ENCODE measurements at regions not wholly inside any gene's neighbourhood (a gene's known extent, or its start where the extent isn't known, plus 50 kb on each side); places are given as distances from the start of the nearest gene placed in this dataset.
"Not testable (repeated sequence)": the region's sequence is repeated elsewhere in the genome, so short reads cannot be mapped to it uniquely, and the experiment has no call there.

- DNase-seq: no peak
Measured at GRCh38 chr3:194189243-194189791, 53.4 kb downstream of the HES1 start.

- DNase-seq: not testable (repeated sequence)
Measured at GRCh38 chr3:194191850-194192249, 55.9 kb downstream of the HES1 start.

- DNase-seq: no peak
Measured at GRCh38 chr3:194194051-194194756, 58.3 kb downstream of the HES1 start.

- no peak for DNase-seq
Measured at GRCh38 chr3:194194757-194195085, 58.8 kb downstream of the HES1 start.

- no peak for DNase-seq
Measured at GRCh38 chr3:194195611-194196010, 59.7 kb downstream of the HES1 start.

- DNase-seq: no peak
Measured at GRCh38 chr3:194196876-194197275, 60.9 kb downstream of the HES1 start.

GRCh38 chr3:194197396-194197960 lies 61.5 kb downstream of the HES1 start:
- DNase-seq: no peak

- DNase-seq: no peak
Measured at GRCh38 chr3:194197981-194198695, 62.2 kb downstream of the HES1 start.

GRCh38 chr3:194198938-194199337 lies 63.0 kb downstream of the HES1 start:
- DNase-seq: no peak

- no peak for DNase-seq
Measured at GRCh38 chr3:194200422-194201081, 64.6 kb downstream of the HES1 start.

- no peak for DNase-seq
Measured at GRCh38 chr3:194201953-194202666, 66.2 kb downstream of the HES1 start.

- DNase-seq: no peak
Measured at GRCh38 chr3:194203482-194204041, 67.6 kb downstream of the HES1 start.

GRCh38 chr3:194204042-194204987 lies 68.4 kb downstream of the HES1 start:
- DNase-seq: no peak

- DNase-seq: no peak
Measured at GRCh38 chr3:194205675-194206133, 69.8 kb downstream of the HES1 start.

GRCh38 chr3:194206320-194206719 lies 70.4 kb downstream of the HES1 start:
- no peak for DNase-seq

- no peak for DNase-seq
Measured at GRCh38 chr3:194208709-194209108, 72.8 kb downstream of the HES1 start.

GRCh38 chr3:194212161-194212844 lies 76.4 kb downstream of the HES1 start:
- no peak for DNase-seq

GRCh38 chr3:194212845-194213331 lies 76.9 kb downstream of the HES1 start:
- DNase-seq: no peak

- no peak for DNase-seq
Measured at GRCh38 chr3:194215392-194215791, 79.4 kb downstream of the HES1 start.
